HG02571 (cell line): ENCODE measurements at regions not wholly inside any gene's neighbourhood (a gene's known extent, or its start where the extent isn't known, plus 50 kb on each side); places are given as distances from the start of the nearest gene placed in this dataset.

ENCODE experiments used
- ATAC-seq: cut with Tn5 transposase; IDR thresholded peaks from one replicate; pipeline ENCODE4 v1.9.1; 2021; ENCODE audit warnings: mild to moderate bottlenecking, moderate library complexity; ENCODE audit not compliant: unreplicated experiment

DNA sequence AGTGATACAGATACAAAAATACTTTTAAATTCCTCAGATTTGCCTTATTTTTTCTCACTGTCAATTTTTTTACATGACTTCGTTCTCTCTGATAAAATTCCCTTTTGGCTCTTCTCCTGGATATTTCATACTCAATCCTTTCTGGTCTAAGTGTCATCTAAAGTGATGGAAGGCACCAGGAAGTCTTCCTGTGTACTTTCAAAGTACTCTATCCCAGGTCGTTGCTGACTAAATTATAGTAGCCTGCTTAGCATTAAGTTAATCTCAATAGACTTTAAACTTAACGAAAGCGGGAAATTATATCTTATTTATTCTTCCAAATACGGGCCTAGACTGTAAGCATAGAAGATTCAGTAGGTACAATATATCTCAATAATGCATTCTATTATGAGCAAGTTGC is 67.8 kb downstream of the CASP12 start:
- ATAC-seq: no peak

DNA sequence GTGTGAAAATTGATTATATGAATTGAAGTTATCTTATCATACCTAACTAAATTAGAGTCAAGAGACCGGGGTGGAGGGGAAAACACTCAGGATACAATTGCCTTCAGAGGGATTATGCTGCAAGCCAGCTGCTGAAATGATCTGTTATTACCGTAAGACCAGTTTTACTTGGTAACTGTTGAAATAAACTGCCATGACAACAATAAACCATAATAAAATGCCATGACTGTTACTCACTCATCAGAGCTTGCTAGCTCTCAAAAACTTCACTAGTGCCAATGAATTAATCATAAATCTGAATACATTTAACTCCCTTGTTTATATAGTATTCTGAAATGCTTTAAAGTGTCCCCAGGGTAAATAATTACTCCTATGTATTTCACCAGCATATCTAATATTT is 68.2 kb downstream of the CASP12 start:
- ATAC-seq: no peak

DNA sequence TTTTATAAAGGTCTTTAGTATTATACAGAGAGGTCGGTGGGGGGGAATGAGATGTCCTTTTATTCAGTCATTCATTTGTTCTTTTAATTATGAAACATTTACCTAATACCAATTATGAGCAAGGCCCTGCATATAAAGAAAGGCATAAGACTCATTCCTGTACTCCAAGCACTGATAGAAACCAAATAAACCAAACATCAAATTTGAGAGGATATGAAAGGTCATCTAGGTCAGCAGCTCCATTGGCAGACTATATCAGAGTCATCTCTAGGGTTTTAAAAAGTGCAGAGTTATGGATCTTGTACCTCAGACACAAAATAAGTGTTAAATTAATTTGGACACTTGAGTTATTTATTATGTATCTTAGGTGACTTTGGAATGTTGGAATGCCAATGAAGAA is 71.5 kb downstream of the CASP12 start:
- no peak for ATAC-seq

- no peak for ATAC-seq
Measured at GRCh38 chr11:104823657-104824056, 74.6 kb downstream of the CASP12 start.

- ATAC-seq: no peak
Measured at GRCh38 chr11:104820431-104820830, 77.8 kb downstream of the CASP12 start.

GRCh38 chr11:104819603-104820002 is 78.7 kb downstream of the CASP12 start:
- ATAC-seq: no peak

DNA sequence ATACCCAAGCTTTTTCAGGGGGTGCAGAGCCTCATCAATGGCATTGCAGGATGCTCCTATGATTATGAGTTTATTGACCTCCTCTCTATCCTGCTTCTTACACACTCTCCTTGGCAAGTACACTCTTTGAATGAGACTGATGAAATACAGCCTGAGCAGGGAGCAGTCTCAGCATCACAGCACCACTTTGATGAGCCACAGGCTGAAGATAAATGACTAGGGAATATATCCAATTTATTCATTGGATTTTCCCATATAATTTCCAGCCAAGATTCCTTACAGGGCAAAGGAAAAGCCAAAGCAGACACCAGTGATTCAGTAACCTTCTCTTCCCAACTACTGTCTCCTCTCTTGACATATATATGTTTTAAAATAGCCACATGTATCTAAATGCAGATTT is 79.2 kb downstream of the CASP12 start:
- no peak for ATAC-seq

- no peak for ATAC-seq
Measured at GRCh38 chr11:104817973-104818372, 80.3 kb downstream of the CASP12 start.

- ATAC-seq: no peak
Measured at GRCh38 chr11:104813532-104813931, 84.7 kb downstream of the CASP12 start.

DNA sequence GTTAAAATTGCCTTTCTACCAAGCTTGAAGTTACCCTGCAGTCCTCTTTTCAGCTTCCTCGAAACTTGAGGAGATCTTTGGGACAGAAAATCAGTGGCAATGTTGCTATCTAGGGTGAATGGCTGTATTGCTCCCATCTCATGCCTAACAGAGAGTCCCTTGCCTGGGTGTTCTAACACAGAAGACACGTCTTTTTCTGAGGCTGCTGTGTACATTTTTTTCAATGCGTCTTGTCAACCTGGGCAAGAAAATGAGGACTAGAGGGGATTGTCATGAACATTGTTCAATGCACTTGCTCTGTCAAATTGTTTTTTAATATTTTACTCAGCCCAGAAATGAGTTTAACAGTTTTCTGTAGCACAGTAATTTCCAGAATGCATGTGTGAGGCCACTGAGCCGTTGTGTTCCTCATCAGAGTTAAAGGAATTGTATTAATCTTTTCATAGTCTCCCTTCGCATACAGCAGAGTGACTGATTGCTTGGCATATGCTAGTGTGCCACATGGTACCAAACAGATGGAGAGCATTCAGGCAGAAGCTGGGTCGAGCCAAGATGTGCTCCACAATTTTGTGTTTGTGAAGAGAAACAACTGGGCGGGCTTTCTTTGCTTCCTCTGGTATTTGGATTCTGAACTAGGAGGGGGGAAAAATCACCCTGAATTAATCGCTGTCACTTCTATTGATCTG is 86.0 kb downstream of the CASP12 start:
- no peak for ATAC-seq

GRCh38 chr11:104803776-104804175 is 94.5 kb downstream of the CASP12 start:
- no peak for ATAC-seq

DNA sequence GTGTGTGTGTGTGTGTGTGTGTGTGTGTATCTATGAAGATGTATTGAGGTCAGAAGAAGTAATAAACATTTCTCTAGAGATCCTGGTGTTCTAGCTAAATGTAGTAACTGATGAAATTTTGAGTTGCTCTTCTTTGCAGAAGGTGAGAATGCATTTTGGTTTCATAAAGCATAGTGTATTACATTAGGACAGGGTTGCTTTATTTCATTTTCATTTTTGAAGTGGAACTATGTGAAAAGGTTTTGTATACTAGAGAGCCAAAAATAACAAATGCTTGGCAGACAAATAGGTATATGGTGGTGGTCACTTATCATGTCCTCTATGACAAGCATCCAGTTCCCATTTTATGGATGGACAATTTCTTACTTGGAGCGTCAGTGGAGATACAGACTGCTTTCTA is 99.0 kb downstream of the CASP12 start:
- ATAC-seq: peak; percentile 91

DNA sequence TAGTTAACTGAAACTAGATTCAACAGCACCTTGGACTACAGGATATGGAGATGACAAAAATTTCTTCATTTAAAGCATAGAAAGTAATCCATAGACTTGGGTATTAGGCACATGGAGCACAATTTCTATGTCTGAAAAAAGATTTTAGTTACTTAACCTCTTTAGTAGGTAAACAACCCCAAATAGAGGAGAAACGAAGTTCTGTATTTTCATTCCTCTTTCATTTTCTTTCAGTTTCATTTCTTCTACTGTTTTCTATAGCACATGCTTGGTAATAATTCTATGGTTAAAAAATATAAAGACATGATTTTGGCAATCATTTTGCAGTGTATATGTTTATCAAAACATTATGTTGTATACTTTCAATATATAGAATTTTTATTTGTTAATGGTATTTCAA is 99.5 kb downstream of the CASP12 start:
- ATAC-seq: peak; percentile 54

DNA sequence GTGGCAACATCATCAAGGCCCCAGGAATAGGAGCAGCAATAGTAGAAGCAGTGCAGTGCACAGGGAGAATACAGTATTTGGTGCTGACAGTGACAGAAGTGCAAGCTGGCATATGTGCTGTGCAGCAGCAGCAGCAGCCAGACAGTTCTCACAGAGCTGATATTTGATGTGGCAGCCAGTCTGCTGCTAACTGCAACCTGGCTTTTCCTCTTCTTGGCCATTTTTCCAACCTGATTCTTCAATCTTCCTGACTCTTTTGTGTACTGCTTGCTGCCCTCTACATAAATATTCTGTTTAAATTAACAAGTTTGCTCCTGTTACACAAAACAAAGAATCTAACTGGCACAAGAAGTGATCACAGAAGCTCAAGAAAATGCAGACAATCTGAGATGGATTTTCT is 102.0 kb downstream of the CASP12 start:
- no peak for ATAC-seq

DNA sequence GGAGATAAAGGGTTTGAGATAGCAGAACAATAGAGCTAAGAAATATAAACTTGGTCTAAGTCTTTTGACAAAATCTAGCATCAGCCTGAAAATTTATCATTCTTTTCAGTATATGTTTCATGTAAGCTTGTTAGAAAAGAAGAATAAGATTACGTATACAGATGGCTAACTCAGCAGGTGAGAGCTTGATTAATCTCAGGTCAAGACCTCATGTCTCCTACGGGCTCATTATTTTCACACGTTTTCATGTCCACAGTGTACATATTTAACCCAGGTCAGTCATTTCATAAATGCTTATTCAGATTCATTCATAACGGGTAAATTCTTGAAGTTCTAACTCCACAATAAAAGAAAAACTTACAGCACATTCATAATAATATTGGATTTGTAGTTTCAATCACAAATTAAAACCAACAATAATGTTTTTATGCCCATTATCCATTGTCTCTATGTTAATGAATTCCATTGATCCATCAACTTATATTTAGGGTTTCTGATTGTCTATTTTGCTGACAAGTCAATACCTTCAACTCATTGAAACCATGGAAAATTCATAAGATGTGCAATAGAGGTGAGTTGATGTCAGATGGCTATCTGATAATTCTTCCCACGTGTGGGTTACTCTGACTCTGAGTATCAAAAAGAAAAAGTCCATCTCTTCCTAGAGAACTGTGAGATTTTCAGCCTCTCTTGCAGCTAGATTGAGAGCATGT is 102.6 kb downstream of the CASP12 start:
- ATAC-seq: no peak

DNA sequence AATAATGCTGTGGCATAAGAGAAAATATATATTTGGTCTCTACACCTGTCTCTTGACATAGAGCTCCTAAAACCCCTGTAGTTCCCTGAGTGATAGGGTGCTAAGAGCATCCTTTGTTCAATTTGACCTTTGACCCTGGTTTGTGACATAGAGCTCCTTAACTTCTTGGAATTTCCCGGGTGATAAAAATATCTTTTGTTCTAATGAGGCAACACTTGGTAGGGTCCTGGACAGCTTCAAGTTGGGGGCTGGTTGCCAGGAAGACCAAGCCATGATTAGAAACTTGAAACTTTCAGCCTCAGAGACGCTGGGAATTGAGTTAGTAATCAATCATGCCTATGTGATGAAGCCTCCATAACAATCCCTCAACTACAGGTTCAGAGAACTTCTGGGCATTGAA is 105.4 kb downstream of the CASP12 start:
- no peak for ATAC-seq

DNA sequence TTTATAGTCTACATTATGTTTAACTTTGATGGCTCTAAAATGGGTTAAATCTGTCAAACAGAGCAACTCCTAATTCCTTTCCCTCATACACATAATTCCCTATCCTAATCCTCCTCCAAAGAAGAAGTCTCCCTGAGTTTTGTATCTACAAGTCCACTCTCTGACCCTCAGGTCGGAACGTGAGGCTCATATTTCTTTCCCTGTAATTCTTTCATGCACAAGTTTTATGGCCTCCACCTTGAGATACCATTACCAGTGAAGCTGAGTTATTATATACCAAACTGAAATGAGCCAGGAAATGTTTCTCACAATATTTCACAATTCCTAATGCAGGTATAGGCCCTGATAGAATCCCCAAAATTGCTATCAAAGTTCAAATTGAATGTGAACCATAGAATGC is 106.4 kb downstream of the CASP12 start:
- no peak for ATAC-seq

- ATAC-seq: no peak
Measured at GRCh38 chr11:104784684-104785460, 113.4 kb downstream of the CASP12 start.

DNA sequence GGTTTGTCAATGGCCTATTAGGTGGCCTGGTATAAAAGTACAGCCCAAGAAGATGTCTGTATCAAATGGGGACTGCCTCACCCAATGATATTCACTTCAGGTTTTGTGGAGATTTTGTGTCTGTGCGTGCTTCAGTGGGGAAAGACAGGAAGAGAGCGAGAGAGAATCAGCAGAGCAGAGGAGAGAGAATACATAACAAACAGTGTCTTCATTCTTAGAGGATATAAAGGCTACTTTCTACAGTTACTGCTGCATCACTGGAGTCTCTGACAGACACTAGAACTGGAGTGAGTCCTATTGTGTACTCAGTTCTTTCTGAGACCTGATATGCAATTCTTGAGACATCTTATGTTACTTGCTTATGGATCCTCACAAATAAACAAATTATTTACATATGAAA is 115.0 kb downstream of the CASP12 start:
- no peak for ATAC-seq

GRCh38 chr11:104782377-104782754 is 115.9 kb downstream of the CASP12 start:
- ATAC-seq: no peak

DNA sequence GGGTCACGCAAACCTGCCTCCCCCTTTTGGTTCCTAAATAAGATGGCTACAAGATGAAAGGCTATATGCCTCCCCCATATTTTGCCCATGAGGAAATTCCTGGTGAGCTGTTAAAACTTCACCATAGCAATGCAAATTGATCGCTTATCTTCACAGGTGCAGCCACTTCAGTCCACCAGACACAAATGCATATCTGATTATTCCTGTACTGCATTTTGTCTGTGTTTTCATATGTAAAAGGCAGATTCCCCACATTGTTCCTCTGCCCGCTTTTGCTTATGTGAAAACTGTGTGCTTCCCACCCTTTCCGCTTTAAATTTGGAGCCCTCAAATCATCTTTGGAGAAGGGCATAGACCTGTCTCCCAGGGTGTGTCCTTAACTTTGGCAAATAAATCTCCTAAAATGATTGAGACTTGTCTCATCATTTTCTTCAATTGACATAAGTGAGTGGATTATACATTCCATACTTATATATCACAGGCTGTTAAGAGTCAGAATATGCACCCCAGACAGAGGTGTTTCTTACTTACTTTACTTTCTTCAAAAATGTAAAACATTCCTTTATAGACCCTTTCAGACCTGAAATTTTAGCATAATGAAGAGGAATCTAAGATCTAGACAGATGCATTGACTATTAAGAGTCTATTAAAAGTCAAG is 116.4 kb downstream of the CASP12 start:
- ATAC-seq: no peak
